ENCODE measurements at regions not wholly inside any gene's neighbourhood (a gene's known extent, or its start where the extent isn't known, plus 50 kb on each side); places are given as distances from the start of the nearest gene placed in this dataset.

- no peak for DNase-seq (ENCODE audit: insufficient read length, low spot score)
- no peak for FAIRE-seq
- TF ChIP-seq POLR2A (IDR thresholded peaks at IDR 0.05; ENCODE audit: low read depth, low read length), result no peak
Measured at GRCh38 chr3:14286887-14287500, 108.4 kb downstream of the LSM3 start.

GRCh38 chr3:14288177-14288788 lies 109.7 kb downstream of the LSM3 start:
- FAIRE-seq, result no peak
- no peak for DNase-seq (ENCODE audit: insufficient read length, low spot score)
- TF ChIP-seq POLR2A (IDR thresholded peaks at IDR 0.05; ENCODE audit: low read depth, low read length), result no peak

- TF ChIP-seq POLR2A (IDR thresholded peaks at IDR 0.05; ENCODE audit: low read depth, low read length), result no peak
- no peak for FAIRE-seq
- no peak for DNase-seq (ENCODE audit: insufficient read length, low spot score)
Measured at GRCh38 chr3:14288833-14289451, 110.3 kb downstream of the LSM3 start.

- DNase-seq (ENCODE audit: insufficient read length, low spot score) (peak; percentile 85), FAIRE-seq (peak; percentile 72)
- no peak for TF ChIP-seq POLR2A (IDR thresholded peaks at IDR 0.05; ENCODE audit: low read depth, low read length)
Measured at GRCh38 chr3:14289590-14290461, 111.2 kb downstream of the LSM3 start.

- no peak for DNase-seq (ENCODE audit: insufficient read length, low spot score)
Measured at GRCh38 chr3:14290631-14291385, 111.6 kb upstream of the SLC6A6 start.

GRCh38 chr3:14295037-14295436 lies 107.4 kb upstream of the SLC6A6 start:
- DNase-seq (ENCODE audit: insufficient read length, low spot score) (no peak), FAIRE-seq (no peak)
- no peak for TF ChIP-seq POLR2A (IDR thresholded peaks at IDR 0.05; ENCODE audit: low read depth, low read length)

More at GRCh38 chr3:14290631-14291385, 111.6 kb upstream of the SLC6A6 start:
- TF ChIP-seq POLR2A (IDR thresholded peaks at IDR 0.05; ENCODE audit: low read depth, low read length), result no peak
- no peak for FAIRE-seq

- no peak for DNase-seq (ENCODE audit: insufficient read length, low spot score)
- FAIRE-seq, result no peak
- TF ChIP-seq POLR2A (IDR thresholded peaks at IDR 0.05; ENCODE audit: low read depth, low read length), result no peak
Measured at GRCh38 chr3:14295801-14296200, 106.6 kb upstream of the SLC6A6 start.

- no peak for FAIRE-seq
- no peak for DNase-seq (ENCODE audit: insufficient read length, low spot score)
- TF ChIP-seq POLR2A (IDR thresholded peaks at IDR 0.05; ENCODE audit: low read depth, low read length), result no peak
Measured at GRCh38 chr3:14297305-14297704, 105.1 kb upstream of the SLC6A6 start.

- FAIRE-seq (no peak), DNase-seq (ENCODE audit: insufficient read length, low spot score) (no peak)
- TF ChIP-seq POLR2A (IDR thresholded peaks at IDR 0.05; ENCODE audit: low read depth, low read length), result no peak
Measured at GRCh38 chr3:14297784-14298236, 104.6 kb upstream of the SLC6A6 start.

GRCh38 chr3:14298442-14298841 lies 104.0 kb upstream of the SLC6A6 start:
- TF ChIP-seq POLR2A (IDR thresholded peaks at IDR 0.05; ENCODE audit: low read depth, low read length), result no peak
- FAIRE-seq, result no peak
- DNase-seq (ENCODE audit: insufficient read length, low spot score), result no peak

- no peak for FAIRE-seq
- no peak for TF ChIP-seq POLR2A (IDR thresholded peaks at IDR 0.05; ENCODE audit: low read depth, low read length)
- no peak for DNase-seq (ENCODE audit: insufficient read length, low spot score)
Measured at GRCh38 chr3:14298991-14299555, 103.3 kb upstream of the SLC6A6 start.

- FAIRE-seq (no peak), DNase-seq (ENCODE audit: insufficient read length, low spot score) (no peak)
- no peak for TF ChIP-seq POLR2A (IDR thresholded peaks at IDR 0.05; ENCODE audit: low read depth, low read length)
Measured at GRCh38 chr3:14299767-14300166, 102.6 kb upstream of the SLC6A6 start.
